GM23338 (cell line): ENCODE measurements at regions not wholly inside any gene's neighbourhood (a gene's known extent, or its start where the extent isn't known, plus 50 kb on each side); places are given as distances from the start of the nearest gene placed in this dataset.

Experiments used
- POLR2AphosphoS5 ChIP-seq: IDR thresholded peaks from 2 replicates; pipeline ENCODE4 v1.6.1; 2016; ENCODE audit warnings: antibody characterized with exemption, low read depth
- TF ChIP-seq, protein P1 (sequence below): IDR thresholded peaks from one replicate; pipeline ENCODE4 v1.6.1; 2018; ENCODE audit warnings: antibody characterized with exemption; ENCODE audit not compliant: unreplicated experiment
- TF ChIP-seq, protein P2 (sequence below), 2 experiments: fragments of 200-600 bp in 1 of 2; sonication (generic) in 1 of 2; conservative IDR thresholded peaks; 2 replicates each; pipeline versions ENCODE4 v1.5.1 to v1.6.1; 2016 to 2017; ENCODE audit warnings: antibody characterized with exemption in 2 of 2, low read depth in 2 of 2, mild to moderate bottlenecking in 2 of 2, moderate library complexity in 1 of 2
- TF ChIP-seq, protein P3 (sequence below): fragments of 250-450 bp; sonication (Bioruptor Pico); IDR thresholded peaks from 2 replicates; pipeline ENCODE4 v1.5.0; 2020; ENCODE audit warnings: mild to moderate bottlenecking, moderate library complexity

DNA sequence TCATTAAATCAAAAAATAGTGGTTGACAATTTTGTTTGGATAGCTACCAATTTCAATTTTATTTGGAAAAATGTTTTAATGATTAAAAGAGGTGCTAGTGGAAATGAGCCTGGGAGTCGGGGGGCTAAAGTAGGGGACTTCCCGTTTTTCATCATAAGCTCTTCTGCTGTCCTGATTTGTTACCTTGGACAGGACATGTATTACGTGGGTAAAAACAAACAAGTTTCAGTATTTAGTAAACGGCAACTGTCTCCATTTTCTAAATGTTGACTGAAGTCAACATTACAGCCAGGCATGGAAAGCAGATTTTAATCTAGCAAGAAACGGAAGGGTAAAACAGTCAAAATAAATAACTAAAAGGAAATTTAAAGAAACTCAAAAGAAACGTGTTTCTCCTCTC, 212.3 kb upstream of the GRAMD2B start:
- TF ChIP-seq, protein P1, sequence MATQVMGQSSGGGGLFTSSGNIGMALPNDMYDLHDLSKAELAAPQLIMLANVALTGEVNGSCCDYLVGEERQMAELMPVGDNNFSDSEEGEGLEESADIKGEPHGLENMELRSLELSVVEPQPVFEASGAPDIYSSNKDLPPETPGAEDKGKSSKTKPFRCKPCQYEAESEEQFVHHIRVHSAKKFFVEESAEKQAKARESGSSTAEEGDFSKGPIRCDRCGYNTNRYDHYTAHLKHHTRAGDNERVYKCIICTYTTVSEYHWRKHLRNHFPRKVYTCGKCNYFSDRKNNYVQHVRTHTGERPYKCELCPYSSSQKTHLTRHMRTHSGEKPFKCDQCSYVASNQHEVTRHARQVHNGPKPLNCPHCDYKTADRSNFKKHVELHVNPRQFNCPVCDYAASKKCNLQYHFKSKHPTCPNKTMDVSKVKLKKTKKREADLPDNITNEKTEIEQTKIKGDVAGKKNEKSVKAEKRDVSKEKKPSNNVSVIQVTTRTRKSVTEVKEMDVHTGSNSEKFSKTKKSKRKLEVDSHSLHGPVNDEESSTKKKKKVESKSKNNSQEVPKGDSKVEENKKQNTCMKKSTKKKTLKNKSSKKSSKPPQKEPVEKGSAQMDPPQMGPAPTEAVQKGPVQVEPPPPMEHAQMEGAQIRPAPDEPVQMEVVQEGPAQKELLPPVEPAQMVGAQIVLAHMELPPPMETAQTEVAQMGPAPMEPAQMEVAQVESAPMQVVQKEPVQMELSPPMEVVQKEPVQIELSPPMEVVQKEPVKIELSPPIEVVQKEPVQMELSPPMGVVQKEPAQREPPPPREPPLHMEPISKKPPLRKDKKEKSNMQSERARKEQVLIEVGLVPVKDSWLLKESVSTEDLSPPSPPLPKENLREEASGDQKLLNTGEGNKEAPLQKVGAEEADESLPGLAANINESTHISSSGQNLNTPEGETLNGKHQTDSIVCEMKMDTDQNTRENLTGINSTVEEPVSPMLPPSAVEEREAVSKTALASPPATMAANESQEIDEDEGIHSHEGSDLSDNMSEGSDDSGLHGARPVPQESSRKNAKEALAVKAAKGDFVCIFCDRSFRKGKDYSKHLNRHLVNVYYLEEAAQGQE = no peak
- no peak for TF ChIP-seq POLR2AphosphoS5
- TF ChIP-seq, protein P2, sequence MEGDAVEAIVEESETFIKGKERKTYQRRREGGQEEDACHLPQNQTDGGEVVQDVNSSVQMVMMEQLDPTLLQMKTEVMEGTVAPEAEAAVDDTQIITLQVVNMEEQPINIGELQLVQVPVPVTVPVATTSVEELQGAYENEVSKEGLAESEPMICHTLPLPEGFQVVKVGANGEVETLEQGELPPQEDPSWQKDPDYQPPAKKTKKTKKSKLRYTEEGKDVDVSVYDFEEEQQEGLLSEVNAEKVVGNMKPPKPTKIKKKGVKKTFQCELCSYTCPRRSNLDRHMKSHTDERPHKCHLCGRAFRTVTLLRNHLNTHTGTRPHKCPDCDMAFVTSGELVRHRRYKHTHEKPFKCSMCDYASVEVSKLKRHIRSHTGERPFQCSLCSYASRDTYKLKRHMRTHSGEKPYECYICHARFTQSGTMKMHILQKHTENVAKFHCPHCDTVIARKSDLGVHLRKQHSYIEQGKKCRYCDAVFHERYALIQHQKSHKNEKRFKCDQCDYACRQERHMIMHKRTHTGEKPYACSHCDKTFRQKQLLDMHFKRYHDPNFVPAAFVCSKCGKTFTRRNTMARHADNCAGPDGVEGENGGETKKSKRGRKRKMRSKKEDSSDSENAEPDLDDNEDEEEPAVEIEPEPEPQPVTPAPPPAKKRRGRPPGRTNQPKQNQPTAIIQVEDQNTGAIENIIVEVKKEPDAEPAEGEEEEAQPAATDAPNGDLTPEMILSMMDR (conservative IDR thresholded peaks at IDR 0.05; ENCODE audit: low read depth in 2 of 2) = no peak
- TF ChIP-seq, protein P3, sequence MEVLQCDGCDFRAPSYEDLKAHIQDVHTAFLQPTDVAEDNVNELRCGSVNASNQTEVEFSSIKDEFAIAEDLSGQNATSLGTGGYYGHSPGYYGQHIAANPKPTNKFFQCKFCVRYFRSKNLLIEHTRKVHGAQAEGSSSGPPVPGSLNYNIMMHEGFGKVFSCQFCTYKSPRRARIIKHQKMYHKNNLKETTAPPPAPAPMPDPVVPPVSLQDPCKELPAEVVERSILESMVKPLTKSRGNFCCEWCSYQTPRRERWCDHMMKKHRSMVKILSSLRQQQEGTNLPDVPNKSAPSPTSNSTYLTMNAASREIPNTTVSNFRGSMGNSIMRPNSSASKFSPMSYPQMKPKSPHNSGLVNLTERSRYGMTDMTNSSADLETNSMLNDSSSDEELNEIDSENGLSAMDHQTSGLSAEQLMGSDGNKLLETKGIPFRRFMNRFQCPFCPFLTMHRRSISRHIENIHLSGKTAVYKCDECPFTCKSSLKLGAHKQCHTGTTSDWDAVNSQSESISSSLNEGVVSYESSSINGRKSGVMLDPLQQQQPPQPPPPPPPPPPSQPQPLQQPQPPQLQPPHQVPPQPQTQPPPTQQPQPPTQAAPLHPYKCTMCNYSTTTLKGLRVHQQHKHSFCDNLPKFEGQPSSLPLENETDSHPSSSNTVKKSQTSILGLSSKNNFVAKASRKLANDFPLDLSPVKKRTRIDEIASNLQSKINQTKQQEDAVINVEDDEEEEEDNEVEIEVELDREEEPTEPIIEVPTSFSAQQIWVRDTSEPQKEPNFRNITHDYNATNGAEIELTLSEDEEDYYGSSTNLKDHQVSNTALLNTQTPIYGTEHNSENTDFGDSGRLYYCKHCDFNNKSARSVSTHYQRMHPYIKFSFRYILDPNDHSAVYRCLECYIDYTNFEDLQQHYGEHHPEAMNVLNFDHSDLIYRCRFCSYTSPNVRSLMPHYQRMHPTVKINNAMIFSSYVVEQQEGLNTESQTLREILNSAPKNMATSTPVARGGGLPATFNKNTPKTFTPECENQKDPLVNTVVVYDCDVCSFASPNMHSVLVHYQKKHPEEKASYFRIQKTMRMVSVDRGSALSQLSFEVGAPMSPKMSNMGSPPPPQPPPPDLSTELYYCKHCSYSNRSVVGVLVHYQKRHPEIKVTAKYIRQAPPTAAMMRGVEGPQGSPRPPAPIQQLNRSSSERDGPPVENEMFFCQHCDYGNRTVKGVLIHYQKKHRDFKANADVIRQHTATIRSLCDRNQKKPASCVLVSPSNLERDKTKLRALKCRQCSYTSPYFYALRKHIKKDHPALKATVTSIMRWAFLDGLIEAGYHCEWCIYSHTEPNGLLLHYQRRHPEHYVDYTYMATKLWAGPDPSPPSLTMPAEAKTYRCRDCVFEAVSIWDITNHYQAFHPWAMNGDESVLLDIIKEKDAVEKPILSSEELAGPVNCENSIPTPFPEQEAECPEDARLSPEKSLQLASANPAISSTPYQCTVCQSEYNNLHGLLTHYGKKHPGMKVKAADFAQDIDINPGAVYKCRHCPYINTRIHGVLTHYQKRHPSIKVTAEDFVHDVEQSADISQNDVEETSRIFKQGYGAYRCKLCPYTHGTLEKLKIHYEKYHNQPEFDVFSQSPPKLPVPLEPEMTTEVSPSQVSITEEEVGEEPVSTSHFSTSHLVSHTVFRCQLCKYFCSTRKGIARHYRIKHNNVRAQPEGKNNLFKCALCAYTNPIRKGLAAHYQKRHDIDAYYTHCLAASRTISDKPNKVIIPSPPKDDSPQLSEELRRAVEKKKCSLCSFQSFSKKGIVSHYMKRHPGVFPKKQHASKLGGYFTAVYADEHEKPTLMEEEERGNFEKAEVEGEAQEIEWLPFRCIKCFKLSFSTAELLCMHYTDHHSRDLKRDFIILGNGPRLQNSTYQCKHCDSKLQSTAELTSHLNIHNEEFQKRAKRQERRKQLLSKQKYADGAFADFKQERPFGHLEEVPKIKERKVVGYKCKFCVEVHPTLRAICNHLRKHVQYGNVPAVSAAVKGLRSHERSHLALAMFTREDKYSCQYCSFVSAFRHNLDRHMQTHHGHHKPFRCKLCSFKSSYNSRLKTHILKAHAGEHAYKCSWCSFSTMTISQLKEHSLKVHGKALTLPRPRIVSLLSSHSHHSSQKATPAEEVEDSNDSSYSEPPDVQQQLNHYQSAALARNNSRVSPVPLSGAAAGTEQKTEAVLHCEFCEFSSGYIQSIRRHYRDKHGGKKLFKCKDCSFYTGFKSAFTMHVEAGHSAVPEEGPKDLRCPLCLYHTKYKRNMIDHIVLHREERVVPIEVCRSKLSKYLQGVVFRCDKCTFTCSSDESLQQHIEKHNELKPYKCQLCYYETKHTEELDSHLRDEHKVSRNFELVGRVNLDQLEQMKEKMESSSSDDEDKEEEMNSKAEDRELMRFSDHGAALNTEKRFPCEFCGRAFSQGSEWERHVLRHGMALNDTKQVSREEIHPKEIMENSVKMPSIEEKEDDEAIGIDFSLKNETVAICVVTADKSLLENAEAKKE (CRISPR knock-in tag) = no peak
